NCI-H748 treated with DMSO at 0.1 percent for 48 hours (cell line): ENCODE measurements at regions not wholly inside any gene's neighbourhood (a gene's known extent, or its start where the extent isn't known, plus 50 kb on each side); places are given as distances from the start of the nearest gene placed in this dataset.

Experiments used
- DNase-seq: peaks from one replicate; lab custom pipeline; 2025; lab: John Stamatoyannopoulos, UW

DNA sequence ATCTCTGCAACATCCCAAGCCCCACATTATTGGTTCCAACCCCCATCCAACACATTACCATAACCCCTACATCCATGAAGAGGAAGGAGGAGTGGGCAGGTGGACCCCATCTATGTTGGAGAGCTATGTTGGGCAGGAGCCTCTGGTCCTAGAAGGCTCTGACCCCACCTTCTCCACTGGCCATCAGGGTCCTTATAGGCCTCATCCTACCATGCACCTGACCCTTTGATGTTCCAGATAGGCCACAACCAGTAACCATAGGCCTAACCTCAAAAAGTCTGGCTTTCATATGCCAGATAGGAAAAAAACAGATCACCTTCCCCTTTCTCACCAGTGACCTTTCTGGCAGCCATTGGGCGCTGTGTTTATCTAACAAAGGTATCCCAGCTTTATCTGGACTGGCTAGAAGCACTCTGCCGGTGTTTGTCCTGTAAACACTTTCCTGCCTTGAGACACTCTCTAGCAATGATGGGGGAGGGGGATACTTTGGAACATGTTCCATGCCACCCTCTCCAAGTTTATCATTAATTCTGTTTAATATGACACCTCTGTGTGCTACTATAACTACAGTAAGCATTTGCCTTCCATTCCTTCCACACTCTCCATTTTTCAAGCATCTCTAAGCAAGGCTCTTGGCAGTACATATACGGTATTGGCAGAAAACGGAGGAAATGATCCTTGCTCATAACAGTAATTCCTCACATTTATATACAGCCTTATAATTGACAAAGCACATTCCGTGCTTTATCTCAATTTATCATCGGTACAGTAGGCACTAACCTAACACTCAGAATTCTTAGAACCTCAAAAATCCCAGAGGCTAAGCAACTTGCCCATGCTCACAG lies 377.1 kb downstream of the VPS13C start:
- DNase-seq, result no peak

DNA sequence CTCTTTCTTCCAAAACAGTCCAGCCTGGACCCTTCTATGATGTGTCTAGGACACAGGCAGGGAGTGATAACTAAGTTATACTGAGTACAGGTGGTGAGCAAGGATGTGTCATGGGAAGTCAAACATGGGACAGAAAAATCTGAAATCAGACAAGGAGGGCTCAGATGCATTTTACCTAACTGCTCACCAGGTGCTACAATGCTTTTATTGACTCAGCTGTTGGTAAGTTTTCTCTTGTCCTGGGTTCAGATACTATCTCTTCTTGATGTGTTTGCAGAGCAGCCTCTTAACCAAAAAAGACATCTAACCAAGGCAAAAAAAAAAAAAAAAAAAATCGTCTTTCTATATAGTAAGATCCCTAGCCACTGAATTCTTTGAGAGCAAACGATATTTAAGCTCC lies 378.6 kb downstream of the VPS13C start:
- no peak for DNase-seq

DNA sequence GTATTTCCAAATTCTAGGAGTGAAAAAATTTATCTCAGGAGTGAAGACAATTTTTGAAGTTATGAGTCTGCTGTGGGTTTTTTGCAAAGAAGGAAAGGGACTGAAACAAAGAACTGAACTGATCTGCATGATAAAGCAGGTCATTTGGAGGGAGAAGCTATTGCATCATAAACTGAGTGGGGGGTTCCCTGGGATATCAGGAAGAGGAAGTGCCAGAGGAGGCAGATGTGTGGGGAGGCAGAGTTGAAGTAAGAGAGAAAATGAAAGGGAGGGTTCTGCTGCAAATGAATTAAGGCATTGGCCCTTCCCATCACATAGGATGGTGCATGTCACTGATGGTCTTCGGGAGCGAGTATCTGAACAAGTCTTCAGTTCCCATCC lies 379.2 kb downstream of the VPS13C start:
- DNase-seq, result no peak

DNA sequence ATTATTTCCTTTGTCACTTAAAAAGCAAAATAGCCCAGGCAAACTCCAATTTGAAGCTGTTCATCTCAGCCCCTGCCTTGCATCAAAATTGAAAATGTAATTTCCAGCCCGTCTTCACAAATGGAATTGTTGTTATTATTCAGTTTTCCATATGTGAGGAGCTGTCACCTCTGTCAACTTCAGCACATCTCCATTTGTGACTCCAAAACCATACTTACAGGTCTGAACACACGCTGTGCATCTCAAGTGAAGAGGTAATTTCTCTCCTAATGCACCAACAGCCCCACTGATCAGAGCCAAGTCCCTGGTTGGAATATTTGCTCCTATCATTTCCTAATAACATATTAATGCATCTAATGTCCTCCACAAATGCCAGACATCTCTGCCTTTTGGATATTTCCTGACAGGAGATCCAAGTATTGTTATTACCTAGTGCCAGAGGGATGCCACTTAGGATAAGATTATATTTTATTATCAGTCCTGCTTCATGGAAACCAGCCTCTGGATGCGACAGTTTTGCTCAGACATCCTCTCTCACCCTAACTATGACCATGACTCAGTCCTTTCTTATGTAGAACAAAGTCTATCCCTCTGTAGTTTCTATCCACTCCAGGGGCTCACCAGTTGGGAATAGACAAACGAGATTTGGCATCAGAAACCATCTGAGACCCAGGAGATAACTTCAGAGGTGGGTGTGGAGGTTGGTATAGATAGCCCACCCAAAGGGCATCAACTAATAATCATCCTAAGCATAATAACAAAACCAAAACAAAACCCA lies 379.8 kb downstream of the VPS13C start:
- DNase-seq, result no peak

DNA sequence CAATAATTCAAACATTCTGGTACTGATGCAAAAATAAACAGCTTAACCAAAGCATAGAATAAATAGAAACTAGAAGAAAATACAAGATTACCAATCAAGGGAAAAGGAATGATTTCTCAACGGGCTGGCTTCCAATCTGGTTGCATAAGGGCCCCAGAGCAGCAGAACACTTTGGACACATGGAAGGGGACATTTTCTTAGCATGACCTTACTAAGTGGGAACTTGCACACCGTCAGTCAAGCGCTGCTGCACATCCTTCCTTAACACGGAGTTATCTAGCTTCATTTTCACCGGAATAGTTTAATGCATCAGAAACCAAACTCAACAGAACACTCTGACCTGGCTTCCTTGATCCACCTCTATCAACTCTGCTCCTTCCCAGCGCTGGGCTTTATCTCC lies 388.5 kb downstream of the VPS13C start:
- no peak for DNase-seq

DNA sequence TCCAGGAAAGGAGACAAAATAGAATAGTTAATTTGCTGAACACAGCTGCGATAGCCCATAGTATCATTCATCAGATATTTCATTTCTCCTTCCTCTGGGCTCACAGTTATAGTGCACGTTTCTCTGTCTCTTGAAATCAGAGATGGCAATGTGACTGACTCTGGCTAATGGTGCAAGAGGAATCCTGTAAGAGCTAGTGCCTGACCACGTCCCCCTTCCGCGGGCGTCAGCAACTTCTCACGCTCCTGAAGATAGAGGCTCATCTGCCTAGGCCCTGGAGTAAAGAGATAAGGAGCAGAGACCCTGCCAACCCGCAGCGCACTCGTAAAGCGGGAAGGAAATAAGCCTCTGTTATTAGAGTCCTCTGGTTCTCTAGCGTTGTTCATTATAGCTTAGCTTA lies 391.8 kb downstream of the VPS13C start:
- DNase-seq, result no peak

DNA sequence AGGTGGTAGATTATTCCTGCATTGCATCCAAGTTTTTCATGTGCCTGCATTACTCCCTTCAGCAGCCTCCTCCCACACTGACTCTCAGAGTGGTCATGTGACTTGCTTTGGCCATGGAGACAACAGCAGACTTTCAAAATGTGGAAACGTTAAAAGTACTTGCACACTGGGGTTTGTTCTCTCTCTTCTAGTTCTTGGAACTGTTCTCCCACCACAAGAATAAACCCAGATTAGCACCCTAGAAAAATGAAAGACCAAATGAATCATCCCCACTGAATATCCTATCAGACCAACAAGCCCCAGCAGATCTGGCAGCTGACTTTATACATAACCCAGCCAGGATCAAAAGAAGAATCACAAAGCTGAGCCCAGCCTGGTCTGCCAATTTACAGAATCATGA lies 398.5 kb downstream of the VPS13C start:
- no peak for DNase-seq

DNA sequence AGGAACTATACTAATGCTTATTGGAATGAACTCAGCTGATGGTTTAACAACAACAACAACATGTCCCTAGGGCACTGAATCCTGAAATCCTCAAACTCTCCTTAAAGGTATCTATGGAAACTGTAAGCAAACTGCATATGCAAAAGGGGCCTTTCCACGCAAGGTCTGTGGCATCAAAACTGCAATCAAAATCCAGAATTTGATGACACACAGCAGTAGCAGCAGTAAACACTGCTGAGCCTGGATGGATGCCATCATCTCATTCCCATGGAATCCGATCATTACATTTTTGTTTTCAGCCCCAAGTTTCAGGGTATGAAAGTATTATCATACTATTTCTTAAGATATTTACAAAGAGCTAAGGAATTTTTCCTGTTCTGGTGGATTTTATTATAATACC lies 399.7 kb downstream of the VPS13C start:
- DNase-seq, result no peak

DNA sequence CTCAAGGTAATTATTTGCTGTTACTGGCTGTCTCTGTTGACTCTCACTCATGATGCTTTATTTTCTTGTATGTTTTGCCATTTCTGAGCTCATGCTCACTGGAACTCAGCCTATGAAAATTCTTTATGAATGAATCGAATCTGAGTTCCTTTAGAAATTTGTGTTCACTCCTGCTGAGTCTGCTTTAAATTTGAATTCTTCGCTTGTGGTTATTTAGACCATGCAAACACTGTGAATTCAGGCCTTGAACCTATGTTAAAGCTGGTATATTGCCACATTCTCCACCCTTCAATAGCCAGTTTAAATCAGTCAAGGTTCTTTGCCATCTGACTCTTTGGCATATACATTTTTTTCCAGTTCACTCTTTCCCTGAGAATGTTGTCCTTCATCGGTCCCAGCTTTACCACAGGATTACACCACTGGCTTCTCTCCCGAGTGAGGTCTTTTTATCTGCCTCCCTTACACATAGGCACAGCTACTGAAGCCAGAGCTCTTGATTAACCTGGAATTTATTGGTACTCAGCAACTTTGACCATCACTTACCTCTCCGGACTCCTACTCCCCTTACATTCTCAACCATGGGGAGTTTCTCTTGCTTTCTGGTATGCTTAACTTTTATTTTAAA lies 400.6 kb downstream of the VPS13C start:
- DNase-seq, result no peak

DNA sequence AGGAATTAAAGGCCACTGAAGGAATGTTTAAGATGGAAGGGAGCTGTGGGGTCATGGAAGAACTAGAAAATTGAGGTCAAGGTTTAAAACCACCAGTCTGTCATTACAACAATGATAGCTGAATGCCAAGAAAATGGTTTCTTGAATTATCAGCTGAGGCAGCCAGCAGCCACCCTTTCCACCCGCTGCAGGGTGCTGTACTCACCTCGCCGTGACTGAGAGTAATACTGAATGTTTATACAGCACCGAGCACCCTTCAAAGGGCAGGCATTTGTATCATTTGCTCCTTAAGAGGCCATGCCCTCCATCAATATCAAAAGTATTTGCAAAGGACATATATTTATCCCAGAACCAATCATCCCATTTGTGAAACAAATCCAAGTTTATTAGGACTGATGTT lies 402.8 kb downstream of the VPS13C start:
- no peak for DNase-seq

DNA sequence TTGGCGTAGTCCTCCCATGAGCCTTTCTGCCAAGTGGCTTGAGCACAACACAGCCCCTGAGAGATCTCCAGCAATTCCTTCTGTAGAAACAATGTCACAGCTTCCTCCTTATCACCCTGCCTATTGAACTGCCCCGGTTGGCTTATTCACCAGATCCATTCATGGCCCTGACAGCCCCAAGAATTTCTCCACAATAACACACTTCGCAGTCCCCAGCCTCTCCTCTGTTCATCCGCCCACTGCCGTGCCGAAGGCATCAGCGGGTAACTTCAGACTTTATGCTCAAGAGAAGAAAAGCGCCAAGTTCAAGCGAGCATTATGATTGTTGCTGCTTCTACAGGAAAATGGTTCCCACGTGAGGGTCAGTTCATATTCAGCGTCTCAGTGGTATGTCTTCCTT lies 403.9 kb downstream of the VPS13C start:
- DNase-seq, result no peak

DNA sequence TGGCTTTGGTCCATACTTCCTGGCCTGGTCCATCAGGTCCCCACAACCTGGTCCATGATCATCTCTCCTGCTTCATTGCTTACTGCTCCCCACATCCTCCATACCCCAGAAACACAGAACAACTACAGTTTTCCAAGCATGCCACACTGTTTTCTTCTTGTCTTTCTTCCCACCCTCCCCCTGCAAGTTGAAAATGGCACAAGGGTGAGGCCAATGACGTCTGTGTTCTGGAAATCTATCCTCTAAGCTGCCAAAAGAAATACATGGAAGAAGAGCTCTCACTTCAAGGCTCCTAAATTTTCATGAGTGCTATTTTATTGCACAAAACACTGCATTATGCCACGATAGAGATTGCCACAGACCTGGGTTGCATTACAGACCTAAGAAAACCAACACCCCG lies 404.4 kb downstream of the VPS13C start:
- DNase-seq, result no peak

DNA sequence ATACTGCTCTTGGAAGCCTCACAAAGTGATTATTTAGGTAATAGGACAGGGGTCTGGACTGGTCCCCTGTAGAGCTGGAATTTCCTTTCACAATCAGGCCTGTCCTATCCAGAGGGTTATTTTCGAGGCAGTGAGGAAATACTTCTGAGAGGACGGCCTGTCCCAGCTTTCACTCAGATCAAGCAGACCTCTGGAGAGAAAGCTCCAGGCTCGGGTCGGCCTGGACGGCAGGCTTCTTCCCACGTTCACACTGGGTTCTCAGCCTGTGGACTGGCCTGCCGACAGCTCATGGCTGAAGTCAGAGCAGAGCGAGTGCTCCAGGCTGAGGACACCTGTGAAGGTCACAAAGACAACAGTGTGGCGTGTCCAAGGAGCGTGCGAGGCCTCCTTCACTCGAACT lies 405.3 kb downstream of the VPS13C start:
- no peak for DNase-seq

DNA sequence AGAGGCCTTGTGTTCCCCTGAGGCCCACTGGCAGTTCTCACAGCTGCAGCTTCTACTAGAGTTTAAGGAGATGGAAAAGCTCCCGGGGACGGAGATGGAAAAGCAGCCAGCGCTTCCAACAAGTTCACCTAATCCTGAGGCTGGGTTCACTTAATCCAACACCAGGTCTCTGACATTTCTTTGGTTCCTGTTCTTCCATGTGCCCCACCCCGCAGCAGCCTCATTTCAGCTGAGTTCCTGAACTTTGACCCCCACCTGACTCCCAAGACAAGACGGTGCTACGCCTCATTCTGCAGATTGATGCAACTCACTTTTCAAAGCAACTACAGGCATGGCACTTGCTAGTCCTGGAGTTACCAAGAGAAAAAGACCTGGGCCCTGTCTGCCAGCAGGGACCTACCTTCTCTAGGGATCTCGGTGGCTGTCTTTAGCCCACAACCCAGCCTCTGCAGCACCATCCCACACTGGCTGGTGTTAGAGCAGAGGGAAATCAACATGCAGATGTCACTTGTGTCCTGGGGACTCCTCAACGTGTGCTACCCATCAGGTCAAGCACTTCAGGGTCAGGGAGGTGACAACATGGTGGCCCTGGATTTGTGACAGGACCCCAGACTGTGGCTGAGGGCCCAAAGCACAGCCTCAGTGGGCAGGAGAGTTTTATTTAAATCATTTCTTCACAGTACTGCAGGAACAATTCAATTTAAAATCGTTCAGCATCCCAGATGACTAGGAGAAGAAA lies 406.1 kb downstream of the VPS13C start:
- no peak for DNase-seq

DNA sequence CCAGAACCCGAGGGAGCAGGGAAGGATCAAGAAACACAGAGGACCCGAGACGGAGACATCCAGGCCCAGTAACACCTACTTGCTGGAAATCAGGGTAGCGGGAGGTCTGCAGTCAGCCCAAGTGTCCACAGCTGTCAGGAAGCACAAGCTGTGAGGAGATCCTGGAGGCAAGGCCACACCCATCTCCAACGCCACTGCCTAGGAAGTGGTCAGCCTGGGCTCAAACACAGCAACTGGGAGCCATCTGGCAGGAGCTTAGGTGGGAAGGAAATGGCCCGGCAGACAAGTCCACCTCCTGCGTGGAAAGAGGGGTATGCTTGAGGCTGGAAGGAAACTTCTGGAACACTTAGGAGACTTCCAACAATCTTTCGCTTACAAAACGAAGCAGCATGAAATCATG lies 407.1 kb downstream of the VPS13C start:
- no peak for DNase-seq

DNA sequence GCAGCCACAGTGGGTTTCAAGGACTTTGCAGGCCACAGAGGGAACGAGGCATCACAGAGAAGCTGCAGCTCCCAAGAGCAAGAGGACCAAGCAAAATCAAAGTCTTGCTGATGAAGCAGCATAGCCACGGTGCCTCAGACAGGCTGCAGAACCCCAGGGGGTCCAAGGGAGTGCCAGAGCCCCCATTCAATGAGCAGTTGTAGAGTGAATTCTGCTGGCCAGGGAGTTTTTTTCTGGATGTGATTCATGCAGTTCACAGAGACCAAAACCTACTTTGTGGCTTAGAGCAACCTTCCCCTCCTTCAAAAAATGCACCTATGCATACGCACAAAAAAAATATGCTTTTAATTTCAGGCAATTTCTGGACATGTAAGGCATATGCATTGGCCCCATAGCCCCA lies 409.0 kb downstream of the VPS13C start:
- no peak for DNase-seq

DNA sequence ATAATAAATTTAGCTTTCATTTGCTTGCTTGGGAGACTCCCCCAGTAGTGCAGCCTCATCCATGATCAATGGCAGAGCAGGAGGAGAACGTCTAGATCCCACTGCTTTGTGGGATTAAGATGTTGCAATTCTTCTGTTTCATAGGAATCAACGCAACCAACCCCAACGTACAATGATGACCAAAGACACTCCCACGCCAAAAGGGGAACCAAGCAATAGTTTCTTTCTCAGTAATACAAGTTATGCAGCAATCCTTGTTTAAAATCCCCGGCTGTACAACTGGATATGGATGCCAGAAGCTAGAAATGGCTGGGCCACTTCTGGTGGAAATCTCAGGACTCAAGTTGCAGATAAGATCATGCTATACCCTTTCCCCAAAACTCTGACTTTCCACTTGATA lies 411.2 kb downstream of the VPS13C start:
- DNase-seq, result no peak

DNA sequence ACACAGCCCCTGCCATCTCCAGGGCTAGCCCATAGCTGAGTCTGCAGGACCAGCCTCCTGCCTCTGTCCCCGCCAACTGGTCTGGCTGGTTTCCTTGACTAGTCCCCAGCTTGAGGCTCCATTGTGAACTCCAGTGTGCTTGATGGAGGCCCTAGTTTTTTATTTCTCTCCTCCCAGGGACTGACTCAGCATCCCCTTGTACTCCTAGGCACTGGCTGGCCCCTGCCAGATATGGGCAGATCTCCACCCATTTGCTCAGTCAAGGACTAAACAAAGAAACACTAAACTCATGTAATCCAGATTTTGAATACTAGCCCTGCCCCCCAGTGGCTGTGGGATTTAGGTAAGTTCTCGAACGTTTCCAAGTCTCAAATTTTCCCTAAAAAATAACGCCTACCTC lies 415.4 kb upstream of the RORA start:
- DNase-seq, result no peak

DNA sequence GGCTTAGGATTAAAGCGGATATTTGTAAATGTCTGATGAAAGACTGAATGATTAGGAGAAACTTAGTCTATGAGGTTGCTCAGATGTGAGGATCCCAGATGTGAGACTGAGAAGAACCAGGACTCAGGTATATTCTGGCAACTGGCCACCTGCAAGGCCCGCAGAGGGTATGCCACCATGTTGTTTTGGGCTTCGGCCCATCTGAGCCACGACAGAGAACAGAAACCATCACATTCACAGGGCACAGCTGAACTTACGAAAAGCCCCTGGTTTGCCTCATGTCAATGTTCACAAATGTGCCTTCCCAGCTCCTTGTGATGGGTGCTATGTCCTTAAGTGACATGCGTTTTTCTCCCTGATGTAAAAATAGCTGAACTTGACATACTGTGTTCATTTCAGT lies 412.5 kb upstream of the RORA start:
- no peak for DNase-seq

DNA sequence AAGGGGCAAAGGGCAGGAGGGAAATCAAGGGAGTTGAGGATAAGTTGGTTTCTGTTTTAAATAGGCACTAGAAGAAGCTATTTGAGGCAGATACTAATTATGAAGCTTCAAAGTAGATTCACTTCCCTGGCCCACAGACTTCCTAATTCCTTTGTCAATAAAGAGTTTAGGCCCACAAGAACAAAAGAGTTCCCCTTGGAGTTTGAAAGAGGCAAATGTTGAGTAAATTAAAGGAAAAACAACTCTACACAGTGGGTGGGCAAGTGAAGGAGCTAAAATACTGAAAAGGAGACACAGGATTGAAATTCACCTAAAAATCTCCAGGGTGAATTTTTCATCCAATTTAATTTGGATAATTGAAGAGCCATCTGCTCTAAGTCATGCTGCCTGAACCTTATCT lies 411.7 kb upstream of the RORA start:
- no peak for DNase-seq

DNA sequence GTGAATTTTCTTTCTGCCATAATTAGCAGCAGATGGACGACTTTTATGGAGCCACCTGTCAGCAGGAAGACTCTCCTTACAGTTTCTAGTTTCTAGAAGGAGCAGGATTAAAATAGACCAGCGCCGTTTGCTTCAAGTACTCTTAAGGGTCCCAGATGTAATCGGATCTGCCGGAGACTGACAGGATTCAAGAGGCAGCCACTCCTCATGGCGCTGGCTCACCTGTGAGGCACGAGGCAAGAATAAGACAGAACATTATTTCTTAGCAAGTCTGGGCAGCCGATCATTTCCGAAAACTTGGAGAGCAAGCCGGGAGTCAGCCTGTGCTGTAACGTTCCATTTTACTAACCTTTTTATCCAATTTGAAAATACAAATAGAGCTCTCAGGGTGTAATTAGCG lies 410.4 kb upstream of the RORA start:
- no peak for DNase-seq

DNA sequence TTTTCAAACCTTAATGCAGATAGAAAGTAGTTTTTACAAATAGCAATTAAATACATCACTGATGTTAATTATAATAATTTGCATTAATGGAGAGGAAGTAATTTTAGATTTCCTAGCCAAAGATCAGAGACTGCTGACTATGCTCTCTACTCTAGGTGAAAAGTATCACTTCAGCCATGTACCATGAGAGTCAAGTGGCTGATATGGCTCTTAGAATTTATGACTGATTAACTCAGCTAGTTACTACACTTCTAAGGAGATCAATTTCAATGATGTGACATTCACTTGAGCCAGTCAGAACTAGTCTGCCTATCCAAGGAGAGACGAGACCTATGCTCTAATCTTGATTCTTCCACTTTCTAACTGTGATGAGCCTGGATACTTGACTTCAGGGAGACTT lies 405.7 kb upstream of the RORA start:
- no peak for DNase-seq

DNA sequence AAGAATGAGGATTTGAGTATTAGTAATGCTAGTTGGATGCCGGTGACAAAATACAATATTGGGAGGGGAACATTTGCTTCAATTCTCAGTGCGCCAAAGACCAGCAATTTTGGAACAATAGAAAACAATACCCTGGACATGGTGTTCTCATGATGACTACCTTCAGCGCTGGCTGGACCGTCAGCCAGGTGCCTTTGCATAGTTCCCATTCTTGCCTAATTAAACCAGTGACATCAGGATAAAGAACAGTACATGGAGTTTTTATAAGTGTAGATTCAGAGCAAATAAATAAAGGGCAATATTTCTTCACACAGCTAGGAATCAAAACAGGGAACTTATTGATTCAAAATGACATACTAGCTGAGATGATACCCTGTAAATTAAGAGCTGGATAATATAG lies 404.8 kb upstream of the RORA start:
- no peak for DNase-seq
